ENCODE measurements at regions not wholly inside any gene's neighbourhood (a gene's known extent, or its start where the extent isn't known, plus 50 kb on each side); places are given as distances from the start of the nearest gene placed in this dataset.

GRCh38 chr13:34035676-34036325, 217.9 kb downstream of the RFC3 start:
- H3K36me3 ChIP-seq (ENCODE audit: control insufficient read depth in 2 of 2, insufficient read depth in 1 of 2, low read length in 2 of 2), result no peaks in the 10 kb centered on the region
- POLR2A ChIA-PET, result no interaction called here
- CTCF ChIA-PET, result interaction anchor here (0.6 kb wide), 1 partner anchor 1385 kb away, joined by 3 read pairs; no protein-coding TSS in a partner anchor
- H3K9me3 ChIP-seq (ENCODE audit: control insufficient read depth, insufficient read depth, low read depth, low read length), result no peaks in the 10 kb centered on the region
- no peaks in the 10 kb centered on the region for H3K4me1 ChIP-seq (ENCODE audit: control insufficient read depth, insufficient read depth, low read length)
- H3K4me3 ChIP-seq (ENCODE audit: low read depth, low read length), result no peak overlapping the region
- no peak for TF ChIP-seq GLIS1 (tag by site-specific recombination; IDR thresholded peaks at IDR 0.05)
- no peak for TF ChIP-seq ZNF114 (tag by site-specific recombination; IDR thresholded peaks at IDR 0.05)
- no peak for TF ChIP-seq ZNF488 (tag by site-specific recombination; IDR thresholded peaks at IDR 0.05)
- no peak for TF ChIP-seq ZNF175 (tag by site-specific recombination; IDR thresholded peaks at IDR 0.05)
- no peak for TF ChIP-seq SALL2 (tag by site-specific recombination; IDR thresholded peaks at IDR 0.05; ENCODE audit: borderline replicate concordance)
- TF ChIP-seq KLF7 (tag by site-specific recombination; IDR thresholded peaks at IDR 0.05; ENCODE audit: borderline replicate concordance), result no peak
- TF ChIP-seq ZNF350 (tag by site-specific recombination; IDR thresholded peaks at IDR 0.05), result no peak
- no peak for TF ChIP-seq ZBTB48 (tag by site-specific recombination; IDR thresholded peaks at IDR 0.05)
- no peak for TF ChIP-seq BCL11B (tag by site-specific recombination; IDR thresholded peaks at IDR 0.05; ENCODE audit: low read depth)
- TF ChIP-seq ZNF707 (tag by site-specific recombination; IDR thresholded peaks at IDR 0.05), result no peak
- TF ChIP-seq GLI4 (tag by site-specific recombination; IDR thresholded peaks at IDR 0.05), result no peak
- no peak for TF ChIP-seq HIC1 (tag by site-specific recombination; IDR thresholded peaks at IDR 0.05)
- TF ChIP-seq ZSCAN23 (tag by site-specific recombination; IDR thresholded peaks at IDR 0.05), result no peak
- TF ChIP-seq REPIN1 (tag by site-specific recombination; IDR thresholded peaks at IDR 0.05; ENCODE audit: low read depth), result no peak
- no peak for TF ChIP-seq ZNF248 (tag by site-specific recombination; IDR thresholded peaks at IDR 0.05)
- TF ChIP-seq SCRT2 (tag by site-specific recombination; IDR thresholded peaks at IDR 0.05), result no peak
- H3K27ac ChIP-seq (ENCODE audit: extremely low read depth, low read depth, low read length), result no peak overlapping the region

- ChIA-PET POLR2A (no interaction called here), CTCF (no interaction called here)
- no peak overlapping the region for H3K27ac ChIP-seq (ENCODE audit: extremely low read depth, low read depth, low read length)
- no peaks in the 10 kb centered on the region for H3K4me1 ChIP-seq (ENCODE audit: control insufficient read depth, insufficient read depth, low read length)
- no peak overlapping the region for H3K4me3 ChIP-seq (ENCODE audit: low read depth, low read length)
- H3K36me3 ChIP-seq (ENCODE audit: control insufficient read depth in 2 of 2, insufficient read depth in 1 of 2, low read length in 2 of 2), result no peaks in the 10 kb centered on the region
- TF ChIP-seq ZNF37A (tag by site-specific recombination; IDR thresholded peaks at IDR 0.05) (no peak), MYNN (tag by site-specific recombination; IDR thresholded peaks at IDR 0.05; ENCODE audit: borderline replicate concordance) (no peak), ZNF670 (tag by site-specific recombination; IDR thresholded peaks at IDR 0.05; ENCODE audit: low read depth) (no peak), ZNF785 (tag by site-specific recombination; IDR thresholded peaks at IDR 0.05) (no peak), ZNF23 (tag by site-specific recombination; IDR thresholded peaks at IDR 0.05; ENCODE audit: borderline replicate concordance) (no peak), ZBTB49 (tag by site-specific recombination; IDR thresholded peaks at IDR 0.05; ENCODE audit: low read depth) (no peak), KLF9 (tag by site-specific recombination; IDR thresholded peaks at IDR 0.05; ENCODE audit: low read depth) (no peak), ZNF239 (tag by site-specific recombination; IDR thresholded peaks at IDR 0.05) (no peak)
- H3K9me3 ChIP-seq (ENCODE audit: control insufficient read depth, insufficient read depth, low read depth, low read length), result no peaks in the 10 kb centered on the region
Measured at GRCh38 chr13:34037636-34038540, 219.9 kb downstream of the RFC3 start.
